ENCODE measurements at regions not wholly inside any gene's neighbourhood (a gene's known extent, or its start where the extent isn't known, plus 50 kb on each side); places are given as distances from the start of the nearest gene placed in this dataset.
"Not testable (repeated sequence)": the region's sequence is repeated elsewhere in the genome, so short reads cannot be mapped to it uniquely, and the experiment has no call there.

GRCh38 chr4:101730291-101731117, 60.0 kb upstream of the BANK1 start:
- DNase-seq = peak; percentile 49

- DNase-seq = no peak
These were observed 63.3 kb upstream of the BANK1 start for GRCh38 chr4:101727238-101727637.

DNA sequence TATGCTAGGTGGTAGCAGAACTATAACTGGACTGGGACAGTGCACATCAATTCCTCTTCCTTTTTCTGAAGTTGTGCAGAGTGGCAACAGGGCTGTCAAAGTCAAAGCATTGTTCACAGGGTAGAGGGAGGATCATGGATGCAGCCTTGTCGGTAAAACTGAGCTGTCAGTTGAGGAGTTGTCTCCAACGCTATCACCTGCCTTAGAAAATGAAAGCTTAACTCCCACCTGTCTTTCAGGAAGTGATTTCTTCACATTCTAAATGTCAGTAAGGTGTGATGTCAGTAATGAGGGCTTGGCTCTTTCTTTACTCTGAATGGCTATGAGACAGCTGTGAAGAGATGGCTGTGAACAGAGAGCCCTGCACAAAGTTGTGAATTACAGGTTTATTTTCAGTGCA, 66.4 kb upstream of the BANK1 start:
- DNase-seq = no peak

- no peak for DNase-seq
These were observed 71.7 kb upstream of the BANK1 start for GRCh38 chr4:101718810-101719209.

- peak; percentile 91 for DNase-seq
These were observed 78.8 kb upstream of the BANK1 start for GRCh38 chr4:101711590-101712260.

DNA sequence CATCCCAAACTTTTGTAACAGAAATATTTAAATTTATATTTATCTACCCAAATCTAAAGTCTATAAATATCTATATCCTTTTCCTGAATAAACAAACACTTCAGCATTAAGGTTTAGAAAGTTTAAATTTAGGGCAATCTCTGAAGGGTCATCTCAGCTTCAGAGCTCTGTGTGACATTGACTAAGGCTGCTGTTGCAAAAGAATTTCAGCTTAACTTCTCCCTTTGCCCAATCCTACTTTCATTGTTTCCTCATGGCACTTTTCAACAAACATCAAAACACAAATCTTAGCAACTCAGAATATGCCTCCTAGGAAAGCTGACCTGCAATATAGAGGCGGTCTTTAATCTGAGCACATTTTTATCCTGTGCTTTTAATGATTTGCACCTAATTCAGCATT, 79.7 kb upstream of the BANK1 start:
- DNase-seq = peak; percentile 31

GRCh38 chr4:101708293-101709039, 82.1 kb upstream of the BANK1 start:
- peak; percentile 48 for DNase-seq

DNA sequence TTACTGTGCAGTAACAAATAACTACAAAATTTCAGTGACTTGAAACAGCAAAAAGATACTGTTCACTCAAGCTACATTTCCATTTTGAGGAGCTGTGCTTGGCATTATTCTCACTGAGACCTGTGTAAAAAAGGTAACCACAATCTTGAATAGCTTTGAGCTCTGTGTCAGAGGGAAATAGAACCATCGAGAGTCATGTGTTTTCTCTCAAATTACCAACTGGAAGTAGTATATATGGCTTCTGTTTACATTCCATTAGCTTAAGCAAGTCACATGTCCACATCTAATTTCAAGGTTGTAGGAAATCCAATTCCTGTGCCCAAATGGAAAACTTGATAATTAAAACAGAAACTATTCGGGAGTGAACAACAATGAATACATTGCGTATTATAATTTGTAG, 82.9 kb upstream of the BANK1 start:
- peak; percentile 35 for DNase-seq

DNA sequence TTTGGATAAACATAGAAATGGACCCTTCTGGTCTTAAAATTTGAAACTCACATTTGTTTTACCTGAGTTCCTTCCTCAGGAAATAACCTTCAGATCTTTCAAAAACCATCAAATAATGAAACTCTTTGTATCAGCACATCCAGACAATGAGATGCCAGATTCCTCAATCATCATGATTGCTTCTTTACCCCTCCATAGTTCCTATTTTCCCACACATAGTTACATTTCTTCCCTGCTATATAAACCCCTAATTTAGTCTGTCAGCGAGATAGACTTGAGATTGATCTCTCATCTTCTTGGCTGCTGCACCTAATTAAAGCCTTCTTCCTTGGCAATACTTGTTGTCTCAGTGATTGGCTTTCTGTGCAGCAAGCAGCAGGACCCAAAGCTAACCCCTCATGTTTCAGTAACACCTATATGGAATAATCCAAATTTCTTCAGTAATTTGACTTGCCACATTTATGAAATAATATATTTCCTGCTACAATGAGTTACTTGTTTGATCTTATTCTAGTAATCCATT, 83.9 kb upstream of the BANK1 start:
- DNase-seq = no peak

GRCh38 chr4:101701551-101701950, 89.0 kb upstream of the BANK1 start:
- no peak for DNase-seq

GRCh38 chr4:101699441-101700124, 90.9 kb upstream of the BANK1 start:
- no peak for DNase-seq

- no peak for DNase-seq
These were observed 93.3 kb upstream of the BANK1 start for GRCh38 chr4:101697266-101697665.

DNA sequence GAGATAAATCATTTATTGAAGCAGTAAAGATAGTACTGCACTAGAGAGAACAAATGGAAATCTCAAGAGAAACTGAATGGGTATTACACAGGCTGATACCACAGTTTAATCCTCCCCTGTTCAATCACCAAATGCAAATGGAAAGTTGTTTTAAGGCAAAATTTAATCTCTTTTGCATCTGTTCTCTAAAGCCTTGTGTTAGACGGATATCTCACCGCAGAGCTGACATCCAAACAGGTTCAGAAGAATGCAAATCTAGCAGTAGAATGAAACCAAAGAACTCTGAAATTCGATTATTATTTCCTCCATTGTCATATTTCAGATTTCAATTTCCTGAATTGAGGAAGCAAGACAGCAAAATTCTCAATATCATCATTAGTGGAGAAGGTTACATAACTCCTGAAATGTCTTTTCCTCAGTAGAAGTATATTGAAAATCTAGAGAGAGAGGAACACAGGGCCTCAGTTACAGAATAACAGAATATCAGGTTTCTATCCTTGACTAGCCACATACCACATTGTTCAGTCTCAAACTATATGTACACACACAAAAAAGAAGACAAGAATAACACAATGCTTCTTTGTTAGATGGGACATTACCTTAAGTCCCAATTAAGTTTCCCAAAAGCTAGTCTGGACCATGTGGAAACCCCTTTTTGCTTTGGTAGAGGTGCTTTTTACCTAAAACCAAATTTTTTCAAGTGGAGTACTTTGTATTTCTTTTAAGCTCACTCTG, 94.1 kb upstream of the BANK1 start:
- DNase-seq = no peak

GRCh38 chr4:101695176-101695575, 95.4 kb upstream of the BANK1 start:
- DNase-seq = no peak

DNA sequence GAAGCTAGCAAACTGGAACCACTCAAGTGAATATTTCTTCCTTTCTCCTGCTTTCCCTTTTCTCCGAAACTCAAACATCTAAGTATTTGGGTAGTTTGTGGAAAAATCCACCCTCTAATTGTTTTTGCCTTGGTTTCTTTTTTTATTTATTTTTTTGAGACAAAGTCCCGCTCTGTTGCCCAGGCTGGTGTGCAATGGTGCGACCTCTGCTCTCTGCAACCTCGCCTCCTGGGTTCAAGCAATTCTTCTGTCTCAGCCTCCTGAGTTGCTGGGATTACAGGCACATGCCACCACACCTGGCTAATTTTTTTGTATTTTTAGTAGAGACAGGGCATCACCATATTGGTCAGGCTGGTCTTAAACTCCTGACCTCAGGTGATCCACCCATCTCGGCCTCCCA, 96.1 kb upstream of the BANK1 start:
- DNase-seq = not testable (repeated sequence)

DNA sequence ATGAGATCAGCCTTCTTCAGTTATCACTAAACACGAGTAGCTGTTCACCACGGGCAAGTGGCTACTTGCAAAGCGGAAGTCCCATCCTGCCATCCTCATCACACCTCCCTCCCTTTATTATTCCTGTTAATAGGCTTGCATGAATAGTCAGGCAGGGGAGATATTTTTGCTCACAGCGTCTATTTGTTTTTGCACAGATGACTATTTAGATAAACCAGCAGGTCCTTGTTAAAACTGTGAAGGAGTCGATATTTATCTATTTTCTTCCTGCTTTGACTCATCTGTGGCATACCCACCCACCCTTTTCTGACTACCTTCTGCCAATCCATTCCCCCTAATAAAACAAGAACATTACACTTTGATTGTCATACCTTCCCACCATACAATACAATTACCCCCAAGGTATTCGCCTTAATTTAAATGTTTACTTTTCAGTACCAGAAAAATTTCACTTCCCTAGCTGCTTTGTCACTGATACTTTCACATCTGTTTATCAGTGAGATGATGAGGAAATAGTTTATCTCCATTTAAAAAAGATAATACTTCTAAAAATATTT, 96.6 kb upstream of the BANK1 start:
- peak; percentile 61 for DNase-seq

DNA sequence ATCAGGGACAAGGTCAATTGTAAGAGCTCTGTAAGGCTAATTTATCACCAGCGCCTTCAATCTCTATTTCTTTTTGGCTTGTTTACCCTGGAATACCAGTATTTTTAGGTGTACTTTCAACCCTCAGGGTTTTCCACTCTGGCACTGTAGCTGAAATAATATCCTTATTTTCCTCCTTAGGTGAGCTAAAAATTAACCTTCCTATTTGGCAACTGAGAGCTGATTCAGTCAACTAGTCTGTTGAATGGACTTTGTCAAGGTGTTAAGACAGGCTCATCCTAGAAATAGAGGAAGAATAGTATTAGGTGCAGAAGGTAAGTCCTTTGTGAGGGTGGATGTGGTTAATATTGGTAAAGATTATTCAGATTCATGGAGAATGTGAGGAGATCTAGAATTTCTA, 101.3 kb upstream of the BANK1 start:
- DNase-seq = no peak

DNA sequence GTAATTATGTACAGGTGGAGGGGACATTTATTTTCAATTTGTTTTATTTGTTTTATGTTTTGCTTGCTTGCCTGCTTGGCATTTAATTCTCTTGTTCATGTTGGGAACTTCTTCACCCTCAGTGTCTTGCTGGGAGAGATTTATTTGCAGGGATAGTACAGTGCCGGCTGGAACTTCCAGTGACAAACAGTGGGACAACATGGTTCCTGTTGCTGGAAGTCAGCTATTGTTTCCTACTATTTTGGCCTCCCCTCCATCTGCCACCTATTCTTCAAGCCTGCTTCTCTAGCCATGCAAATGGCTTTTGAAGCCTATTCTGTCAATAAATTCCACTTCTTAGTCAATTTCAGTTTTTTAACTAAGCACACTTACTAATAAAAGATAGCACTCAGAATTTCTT, 105.4 kb upstream of the BANK1 start:
- DNase-seq = no peak

DNA sequence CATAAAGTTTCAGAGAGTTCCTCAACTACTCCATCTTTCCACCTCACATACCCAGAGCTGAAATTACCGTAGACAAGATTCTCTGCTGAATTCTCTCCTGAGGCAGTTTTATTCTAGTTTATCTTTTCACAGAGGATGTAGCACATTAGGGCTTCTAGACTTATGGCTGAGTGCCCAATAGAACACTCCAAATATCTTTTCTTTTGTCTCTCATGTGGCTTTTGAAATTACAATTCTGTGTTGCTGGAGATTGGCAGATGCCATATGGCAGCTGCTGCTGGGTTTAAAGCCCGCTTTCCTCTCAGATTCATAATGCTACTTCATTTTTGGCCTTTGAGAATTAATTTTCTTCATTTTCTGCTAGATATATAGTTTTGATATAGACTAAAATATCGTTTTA, 107.6 kb upstream of the BANK1 start:
- DNase-seq = peak; percentile 62

- no peak for DNase-seq
These were observed 112.3 kb upstream of the BANK1 start for GRCh38 chr4:101678180-101678579.

- DNase-seq = no peak
These were observed 119.6 kb upstream of the BANK1 start for GRCh38 chr4:101670897-101671296.

DNA sequence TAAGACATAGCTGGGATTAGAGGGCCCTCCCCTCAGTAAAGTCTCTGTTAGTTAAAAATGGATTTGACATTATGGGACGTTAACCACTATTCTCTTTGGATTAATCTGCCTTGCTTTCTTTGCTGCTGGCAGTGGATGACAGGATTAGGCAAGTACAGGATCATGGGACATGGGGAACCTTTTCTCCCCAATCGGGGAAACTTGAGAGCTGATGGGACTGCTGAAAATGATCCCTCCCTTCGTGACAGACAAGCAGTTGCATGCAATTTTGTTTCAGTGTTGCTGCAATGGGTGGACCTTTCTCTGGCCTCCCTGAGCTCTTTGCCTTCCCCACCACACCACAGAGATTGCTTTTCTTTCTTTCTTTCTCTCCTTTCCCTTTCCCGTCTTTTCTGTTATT, 120.2 kb upstream of the BANK1 start:
- no peak for DNase-seq

Measured in NCI-H2171 treated with DMSO at 0.1 percent for 48 hours (cell line).